T-helper 9 cell (primary cell): ENCODE measurements at regions not wholly inside any gene's neighbourhood (a gene's known extent, or its start where the extent isn't known, plus 50 kb on each side); places are given as distances from the start of the nearest gene placed in this dataset.

Experiments used
- DNase-seq: peaks from one replicate; pipeline ENCODE4 v3.0.0-alpha.2; 2020

DNA sequence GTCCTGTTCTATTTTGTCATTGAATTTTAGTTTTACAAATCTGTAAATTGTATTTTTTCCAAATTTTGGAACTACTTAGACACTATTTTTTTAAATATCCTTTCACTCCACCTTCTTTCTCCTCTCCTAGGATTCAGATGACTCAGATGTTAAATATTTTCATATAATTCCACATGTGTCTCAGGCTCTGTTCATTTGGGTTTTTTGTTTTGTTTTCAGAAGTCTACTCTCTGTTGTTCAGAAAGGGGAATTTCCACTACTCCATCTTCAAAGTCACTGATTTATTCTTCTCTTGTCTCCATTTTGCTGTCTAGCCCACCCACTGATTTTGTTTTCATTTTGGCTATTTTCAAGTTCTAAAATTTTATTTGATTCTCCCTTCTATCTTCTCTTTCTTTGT lies 264.0 kb upstream of the SLIT2 start:
- DNase-seq = no peak

DNA sequence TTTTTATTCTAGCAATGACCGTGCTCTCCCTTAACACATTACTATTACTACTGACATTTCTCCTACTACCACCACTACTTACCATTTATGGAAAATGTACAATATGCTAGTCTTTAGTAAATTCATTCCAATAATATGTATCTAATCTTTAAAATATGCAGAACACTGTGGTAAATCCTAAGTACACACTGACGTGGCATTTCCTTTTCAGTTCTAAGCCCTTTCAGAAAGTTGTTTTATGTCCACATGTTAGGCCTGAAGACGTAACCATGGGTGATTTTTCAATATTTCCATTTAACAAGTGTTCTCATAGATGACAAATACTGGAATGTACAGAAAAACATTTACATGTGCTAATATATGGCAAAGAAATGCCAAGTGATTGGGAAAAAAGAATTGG lies 268.6 kb upstream of the SLIT2 start:
- no peak for DNase-seq

DNA sequence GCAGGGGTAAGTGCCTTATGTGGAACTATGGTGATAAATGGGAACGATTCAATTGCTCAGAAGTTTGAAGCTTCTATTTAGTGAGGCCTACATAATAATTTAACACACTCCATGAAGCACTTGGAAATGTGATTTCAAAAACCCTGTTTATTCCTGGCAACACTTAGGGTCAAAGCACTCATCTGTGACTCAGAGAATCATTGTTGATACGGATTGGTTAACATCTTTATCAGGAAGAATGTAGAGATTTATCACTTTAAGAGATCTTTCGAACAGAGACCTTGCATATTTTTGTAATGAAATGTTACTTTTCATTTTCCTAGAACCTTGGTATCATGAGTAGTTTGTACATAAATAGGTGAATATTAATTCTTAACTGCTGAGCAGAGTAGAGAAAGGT lies 269.1 kb upstream of the SLIT2 start:
- no peak for DNase-seq

DNA sequence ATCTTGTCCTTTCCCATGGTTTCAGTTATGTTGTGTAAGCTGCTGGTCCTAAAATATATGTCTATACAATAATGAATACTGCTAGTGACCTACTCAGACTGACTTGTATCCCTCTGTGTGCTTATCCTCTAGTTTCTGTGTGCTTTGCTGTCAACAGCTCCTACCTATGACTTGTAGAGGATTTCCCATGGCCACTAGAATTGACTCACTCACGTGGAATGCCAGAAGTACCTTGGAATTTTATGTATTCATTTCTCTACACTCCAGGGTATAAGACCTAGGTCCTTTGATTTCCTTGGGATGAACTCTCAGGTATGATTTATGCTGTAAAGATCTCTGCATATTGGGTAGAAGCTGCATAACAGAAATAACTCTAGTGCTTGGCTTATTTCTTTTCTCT lies 279.9 kb upstream of the SLIT2 start:
- no peak for DNase-seq

DNA sequence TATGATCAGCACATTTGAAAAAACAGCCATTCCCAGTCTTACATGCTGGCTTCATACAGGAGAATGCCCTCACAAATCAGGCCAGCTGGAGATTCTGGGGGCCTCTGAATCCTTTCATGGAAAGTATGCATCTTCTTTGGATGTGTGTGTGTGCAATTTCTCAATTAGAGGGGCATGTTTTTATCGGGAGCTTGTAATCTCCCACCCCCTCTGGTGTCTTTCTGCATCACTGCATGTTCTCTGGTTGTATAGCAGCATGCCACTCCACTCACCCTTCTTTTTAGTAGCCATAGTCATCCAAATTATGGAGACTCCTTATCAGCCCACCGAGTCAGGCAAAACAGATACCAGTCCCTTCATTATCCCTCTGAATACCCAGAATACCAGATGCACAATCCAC lies 282.2 kb upstream of the SLIT2 start:
- no peak for DNase-seq

DNA sequence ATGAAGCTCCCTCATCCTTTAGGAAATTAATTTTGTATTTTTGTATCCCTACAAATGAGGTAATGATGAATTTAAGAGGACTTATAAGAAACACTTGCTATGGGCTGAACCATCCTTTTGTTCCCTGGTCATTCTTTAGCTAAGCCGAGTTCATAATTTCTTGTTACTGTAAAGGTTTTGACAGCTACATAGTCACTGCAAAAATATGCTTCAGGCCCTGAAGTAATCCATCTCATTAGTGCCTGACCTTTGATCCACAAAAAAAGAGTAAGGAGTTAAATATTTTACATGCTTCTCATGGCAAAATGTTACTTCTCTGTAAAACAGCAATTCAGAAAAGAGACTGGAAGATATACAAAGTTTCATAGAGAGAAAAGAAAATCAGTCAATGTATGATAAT lies 290.6 kb upstream of the SLIT2 start:
- DNase-seq = no peak

DNA sequence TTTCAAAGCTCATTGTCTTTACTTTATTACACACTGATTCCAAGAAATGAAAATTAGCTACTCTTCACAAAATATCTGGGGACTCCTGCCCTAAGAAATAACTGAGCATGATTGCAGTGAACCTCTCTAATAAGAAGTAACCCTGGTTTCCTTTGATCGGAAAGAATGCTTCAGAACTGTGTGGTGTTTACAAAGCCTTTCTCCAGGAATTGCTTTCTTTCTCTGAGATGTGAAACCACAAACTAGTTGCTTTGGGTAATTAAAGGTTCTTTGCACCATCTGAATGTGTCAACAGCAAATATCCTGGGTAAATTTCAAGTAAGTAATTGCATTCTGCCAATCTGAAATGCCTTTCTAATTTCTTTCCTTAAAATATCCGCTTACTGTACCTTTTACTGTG lies 292.9 kb upstream of the SLIT2 start:
- DNase-seq = no peak

DNA sequence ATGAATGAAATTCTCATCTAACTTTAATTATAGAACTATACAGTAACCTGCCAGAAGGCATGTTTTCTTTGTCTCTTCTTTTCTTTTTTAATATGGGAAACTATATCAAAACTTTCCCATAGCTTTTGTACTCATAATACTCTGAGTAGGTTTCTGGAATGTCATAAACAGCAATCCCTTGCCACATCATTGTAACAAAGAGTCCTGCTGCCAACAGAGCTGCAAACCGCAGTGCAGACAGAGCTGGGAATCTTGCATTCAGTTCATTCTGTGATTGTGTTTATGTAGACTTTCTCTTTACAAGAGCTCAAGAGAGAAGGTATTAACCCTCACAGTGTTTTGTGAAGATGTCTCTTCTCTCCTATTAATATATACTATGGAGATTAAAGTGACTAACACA lies 304.4 kb upstream of the SLIT2 start:
- no peak for DNase-seq

DNA sequence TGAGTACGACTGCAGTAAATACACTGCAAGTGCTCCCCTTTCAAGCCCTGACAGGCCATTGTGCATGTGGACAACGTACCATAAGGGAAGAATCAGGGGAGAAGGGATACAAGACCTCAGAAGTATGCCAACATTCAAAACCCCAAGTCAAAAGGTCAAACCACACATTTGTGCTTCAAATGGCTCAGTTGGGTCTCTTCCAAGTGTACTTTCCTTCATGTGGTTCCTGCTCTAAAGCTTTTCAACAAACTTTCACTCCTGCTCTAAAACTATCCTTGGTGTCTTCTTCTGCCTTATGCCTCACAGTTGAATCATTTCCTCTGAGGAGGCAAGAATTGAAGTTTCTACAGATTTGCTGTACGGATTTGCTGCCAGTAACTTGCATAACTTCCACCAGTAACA lies 305.7 kb upstream of the SLIT2 start:
- DNase-seq = no peak

DNA sequence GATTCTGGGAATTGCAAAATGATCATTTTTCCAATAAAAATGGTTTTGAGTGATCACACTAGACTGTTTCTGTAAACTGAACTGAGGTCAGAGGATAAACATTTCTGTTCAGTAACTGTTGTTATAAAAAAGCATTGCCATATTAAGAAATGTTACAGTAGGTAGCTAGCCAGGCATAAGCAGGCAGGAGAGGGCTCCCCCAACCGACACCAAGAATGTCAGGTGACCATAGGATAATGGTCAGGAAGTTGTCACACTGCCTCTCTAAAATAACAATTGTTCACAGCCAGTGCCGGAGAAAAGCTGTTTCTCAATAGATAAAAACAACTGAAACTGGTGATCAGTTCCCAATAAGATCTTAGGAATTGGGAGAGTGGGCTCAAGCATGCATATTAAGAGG lies 306.2 kb upstream of the SLIT2 start:
- no peak for DNase-seq

DNA sequence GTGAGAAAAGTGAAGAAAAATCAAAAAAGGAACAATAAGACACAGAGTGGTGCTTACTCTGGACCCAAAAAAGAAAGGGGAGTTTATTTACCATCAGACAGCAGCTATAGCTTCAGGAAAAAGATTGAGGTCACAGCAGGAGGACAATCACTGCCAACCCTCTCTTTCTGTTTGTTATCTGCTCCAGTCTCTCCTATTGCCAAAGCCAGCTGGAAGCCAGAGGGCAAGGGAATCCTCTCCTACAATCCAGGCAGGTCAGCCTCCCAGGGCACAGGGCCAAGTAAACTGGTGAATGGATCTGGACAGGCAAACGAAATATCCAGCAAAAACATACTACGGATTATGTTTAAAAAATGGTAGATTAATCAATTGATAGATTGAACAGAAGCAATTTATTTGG lies 306.9 kb upstream of the SLIT2 start:
- DNase-seq = no peak

DNA sequence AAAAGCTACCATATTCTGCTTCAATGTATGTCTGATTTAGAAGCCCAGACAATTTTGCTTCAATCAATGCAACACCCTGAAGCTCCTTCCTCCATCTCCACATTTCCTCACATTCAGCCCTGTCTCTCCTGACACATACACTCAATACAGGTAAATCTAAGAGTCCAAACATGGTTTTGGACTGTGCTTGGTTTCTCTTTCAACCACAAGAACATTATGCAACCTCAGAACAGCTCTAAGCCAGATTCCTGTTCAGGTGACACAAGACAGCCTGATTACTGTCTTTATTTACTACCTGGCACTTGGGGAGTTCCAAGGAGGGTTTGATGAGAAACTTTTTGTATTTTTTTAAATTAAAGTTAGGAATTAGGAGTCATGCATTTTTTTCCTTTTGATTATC lies 307.5 kb upstream of the SLIT2 start:
- DNase-seq = no peak

DNA sequence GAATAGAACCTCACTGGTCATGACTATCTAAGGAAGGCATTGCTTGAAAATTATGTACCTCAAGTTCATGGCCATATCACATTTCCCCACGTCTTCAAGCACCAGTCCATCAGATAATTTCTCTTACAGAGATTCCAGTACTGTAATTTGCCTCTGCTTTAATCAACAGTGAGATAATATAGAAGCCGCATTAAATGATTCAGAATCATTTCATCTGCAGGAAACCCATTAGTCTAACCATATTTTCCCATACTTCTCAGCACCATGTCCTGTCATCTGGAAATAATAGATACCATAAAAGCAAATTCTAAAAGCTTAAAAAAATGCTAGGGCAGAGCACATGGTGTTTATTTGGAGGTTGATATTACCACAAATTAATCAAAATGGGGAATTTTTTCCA lies 310.3 kb upstream of the SLIT2 start:
- DNase-seq = no peak

DNA sequence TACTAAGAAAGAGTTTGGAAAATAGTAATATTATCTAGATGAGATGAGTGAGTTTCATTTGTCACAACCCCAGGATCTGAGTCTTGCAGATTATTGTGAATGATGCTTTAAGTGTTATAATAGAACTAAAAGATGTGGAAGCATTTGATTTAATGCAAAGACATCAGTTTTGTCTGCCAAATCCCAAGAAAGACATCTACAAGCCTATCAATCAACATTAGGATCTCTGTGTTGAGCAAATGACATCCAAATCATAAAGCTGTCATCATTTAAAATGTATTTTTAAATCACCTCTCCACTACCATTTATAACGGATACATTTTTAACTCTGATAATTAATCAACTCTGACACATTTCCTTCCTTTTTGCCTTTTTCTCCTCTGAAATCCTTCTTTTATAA lies 310.8 kb upstream of the SLIT2 start:
- DNase-seq = no peak

DNA sequence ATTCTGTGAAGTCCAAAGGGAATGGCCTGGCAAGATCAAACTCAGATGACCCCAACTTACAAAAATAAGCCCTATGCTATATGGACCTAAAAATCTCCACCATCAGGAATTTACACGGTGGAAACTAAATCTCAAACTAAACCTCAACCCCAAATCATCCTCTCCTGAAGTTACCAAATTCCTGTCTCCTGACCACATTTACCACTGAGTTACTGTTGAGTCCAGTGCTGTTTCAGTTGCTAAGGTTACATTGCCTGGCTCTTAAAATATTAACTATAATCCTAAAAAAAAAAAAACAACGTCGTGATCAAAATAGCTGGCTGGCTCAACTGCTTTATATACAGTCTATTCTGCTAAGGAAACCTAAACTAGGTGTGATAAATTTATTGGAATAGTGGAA lies 315.2 kb upstream of the SLIT2 start:
- no peak for DNase-seq

DNA sequence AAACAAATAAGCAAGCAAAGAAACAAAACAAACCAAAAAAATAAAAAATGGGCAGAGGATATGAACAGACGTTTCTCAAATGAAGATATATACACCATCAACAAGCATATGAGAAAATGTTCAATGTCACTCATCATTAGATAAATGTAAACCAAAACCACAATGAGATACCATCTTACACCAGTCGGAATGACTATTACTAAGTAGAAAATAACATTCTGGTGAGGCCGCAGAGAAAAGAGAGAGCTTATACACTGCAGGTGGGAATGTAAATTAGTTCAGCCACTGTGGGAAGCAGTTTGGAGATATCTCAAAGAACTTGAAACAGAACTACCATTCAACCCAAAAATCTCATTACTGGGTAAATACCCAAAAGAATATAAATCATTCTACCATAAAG lies 321.0 kb upstream of the SLIT2 start:
- no peak for DNase-seq

DNA sequence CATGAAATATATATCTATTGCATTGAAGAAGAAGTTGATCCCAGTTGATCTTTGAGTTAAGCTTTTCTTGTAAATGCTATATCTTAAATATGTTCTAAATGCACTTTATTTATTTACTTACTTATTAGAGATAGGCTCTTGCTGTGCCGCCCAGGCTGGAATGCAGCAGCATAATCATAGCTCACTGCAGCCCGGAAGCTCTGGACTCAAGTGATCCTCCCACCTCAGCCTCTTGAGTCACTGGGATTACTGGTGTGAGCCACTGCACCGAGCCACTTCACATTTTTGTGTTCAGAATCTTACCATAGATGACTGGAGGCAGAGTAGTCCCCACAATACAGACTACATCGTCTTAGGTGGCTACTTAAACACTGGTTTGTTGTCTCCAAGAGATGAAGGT lies 324.3 kb upstream of the SLIT2 start:
- no peak for DNase-seq

DNA sequence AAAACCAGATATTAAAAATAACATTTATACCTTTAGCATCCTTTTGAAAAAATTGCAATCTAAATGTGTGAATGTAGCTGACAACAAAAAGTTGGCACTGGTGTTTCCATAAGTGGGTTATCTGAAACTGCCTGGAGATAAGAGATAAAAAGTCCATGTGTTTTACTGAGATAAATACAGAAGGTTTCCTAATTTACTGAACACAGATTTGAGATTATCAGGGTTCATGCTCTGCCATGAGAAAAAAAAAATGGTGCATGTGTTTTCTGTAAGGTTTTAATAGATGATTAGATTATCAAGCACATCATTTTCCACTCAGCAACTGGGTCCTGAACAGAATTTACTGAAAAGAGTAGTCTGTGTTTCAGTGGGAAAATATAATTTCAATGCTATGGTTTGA lies 326.2 kb upstream of the SLIT2 start:
- no peak for DNase-seq

DNA sequence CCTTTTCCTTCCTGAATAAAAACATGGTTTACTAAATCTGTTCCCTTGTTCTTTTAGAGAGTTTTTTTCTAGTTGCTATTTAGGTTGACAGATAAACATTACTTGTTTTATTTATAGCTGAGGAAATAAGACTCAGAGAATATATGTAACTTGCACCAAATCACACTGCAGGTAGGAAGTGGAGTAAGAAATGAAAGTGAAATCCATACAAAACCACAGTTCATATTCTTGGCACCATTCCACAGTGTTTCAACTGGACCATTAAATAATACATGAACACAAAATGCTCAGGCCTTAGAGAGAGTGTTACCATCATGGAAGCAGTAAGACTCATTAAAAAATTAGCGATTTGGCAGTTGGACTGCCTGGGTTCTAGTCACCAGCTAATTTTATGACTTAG lies 326.9 kb upstream of the SLIT2 start:
- DNase-seq = no peak

DNA sequence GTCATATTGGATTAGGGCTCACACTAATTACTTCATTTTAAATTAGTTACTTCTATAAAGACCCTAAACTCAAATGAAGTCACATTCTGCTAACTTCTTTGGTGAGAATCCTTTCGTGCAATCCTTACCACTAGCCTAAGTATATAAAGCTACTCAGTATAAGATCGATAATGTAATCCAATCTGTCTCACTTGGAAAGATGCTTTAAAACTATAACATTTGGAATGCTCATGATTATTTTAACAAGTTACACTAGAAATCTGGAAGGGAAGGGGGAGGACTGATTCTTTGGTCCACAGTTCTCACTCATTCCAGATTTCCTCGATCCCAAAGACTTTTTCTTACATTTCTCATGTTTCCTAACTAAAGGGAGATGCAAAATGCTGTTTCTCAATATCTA lies 336.4 kb upstream of the SLIT2 start:
- no peak for DNase-seq

DNA sequence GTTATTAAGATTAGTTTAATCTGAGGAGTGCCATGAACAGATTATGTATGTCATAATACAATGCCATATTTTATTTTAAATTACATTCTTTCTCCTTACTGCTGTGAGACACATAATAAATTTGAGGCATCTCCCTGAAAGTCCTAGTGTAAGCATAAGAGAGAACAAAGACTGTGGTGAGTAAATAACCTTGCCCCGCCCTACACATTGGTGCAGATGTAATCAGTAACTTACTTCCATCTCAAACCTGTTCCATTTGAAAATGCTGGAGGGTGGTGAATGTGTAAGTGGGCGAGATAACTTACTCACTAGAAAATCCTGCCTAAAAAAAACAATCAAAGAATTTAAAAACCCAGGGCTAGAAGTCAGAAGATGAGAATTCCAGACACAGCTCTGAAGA lies 338.1 kb upstream of the SLIT2 start:
- DNase-seq = no peak

DNA sequence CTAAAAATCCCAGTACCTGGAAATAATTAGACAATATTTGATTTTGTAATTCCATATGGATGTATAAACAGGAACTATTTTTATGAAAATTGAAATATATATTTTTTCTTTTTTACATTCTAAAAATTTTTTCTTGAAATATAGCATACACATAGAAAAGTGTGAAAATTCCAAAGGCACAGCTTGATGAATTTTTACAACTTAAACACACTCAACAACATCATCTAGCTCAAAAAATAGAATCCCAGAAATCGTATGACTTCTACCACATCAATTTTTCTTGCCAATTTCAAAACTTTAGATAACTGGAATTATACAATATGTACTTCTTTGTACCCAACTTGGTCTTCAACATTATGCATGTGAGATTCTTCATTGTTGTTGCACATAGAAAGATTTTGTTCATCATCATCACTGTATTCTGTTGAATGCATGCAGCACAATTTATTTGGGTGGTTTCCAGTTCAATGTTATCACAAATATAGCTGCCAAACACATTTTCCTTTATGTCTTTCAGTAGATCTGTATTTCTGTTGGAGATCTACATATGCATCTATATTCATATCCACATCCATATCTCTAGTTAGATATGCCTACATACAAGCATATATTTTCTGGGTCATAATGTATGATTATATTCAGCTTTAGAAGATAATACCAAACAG lies 340.7 kb upstream of the SLIT2 start:
- DNase-seq = no peak

DNA sequence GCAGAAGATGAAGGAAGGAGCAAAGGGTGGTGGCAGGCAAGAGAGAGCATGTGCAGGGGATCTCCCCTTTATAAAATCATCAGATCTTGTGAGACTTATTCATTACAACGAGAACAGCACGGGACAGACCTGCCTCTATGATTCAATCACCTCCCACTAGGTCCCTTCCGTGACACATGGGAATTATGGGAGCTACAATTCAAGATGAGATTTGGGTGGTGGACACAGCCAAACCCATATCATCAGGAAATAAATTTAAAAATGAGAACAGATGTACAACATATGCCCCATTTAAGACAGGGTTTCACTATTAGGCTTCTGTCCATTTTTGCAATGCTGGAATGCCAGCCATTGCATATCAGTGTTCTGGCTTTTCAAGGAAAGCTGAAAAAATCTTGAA lies 346.7 kb upstream of the SLIT2 start:
- DNase-seq = no peak

DNA sequence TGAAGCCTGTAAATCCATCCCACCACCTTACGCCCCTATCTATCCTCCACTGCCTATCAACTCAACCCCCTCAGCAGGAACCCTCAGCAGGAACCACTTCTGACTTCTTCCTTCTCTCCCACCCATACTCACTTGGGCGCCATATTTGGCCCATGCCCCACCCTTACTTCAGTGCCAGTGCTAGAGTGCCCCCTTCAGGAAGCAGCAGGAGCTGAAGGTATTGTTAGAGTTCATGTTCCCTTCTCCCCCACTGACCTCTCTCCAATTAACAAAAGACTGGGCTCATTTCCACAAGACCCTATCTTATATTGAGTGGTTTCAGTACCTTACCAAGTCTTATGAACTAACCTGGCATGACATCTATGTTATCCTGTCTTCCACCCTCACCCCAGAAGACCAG lies 363.1 kb upstream of the SLIT2 start:
- DNase-seq = no peak

DNA sequence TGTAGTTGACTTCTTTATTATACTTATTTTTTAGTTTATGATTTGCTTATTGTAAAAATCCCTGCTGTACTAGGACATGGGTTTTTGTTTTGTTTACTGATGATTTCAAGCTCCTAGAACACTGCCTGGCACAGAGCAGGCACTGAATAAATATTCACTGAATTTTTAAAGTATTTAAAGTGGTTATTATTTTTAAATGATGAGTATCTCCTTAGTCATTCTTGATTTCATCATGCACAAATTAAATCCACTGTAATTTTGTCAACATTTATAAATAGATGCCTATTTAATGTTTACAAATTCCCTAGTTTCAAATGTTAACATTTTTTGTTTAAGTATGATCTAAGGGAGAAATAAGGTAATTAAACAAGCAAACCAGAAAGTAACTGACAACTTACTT lies 367.9 kb upstream of the SLIT2 start:
- DNase-seq = no peak

DNA sequence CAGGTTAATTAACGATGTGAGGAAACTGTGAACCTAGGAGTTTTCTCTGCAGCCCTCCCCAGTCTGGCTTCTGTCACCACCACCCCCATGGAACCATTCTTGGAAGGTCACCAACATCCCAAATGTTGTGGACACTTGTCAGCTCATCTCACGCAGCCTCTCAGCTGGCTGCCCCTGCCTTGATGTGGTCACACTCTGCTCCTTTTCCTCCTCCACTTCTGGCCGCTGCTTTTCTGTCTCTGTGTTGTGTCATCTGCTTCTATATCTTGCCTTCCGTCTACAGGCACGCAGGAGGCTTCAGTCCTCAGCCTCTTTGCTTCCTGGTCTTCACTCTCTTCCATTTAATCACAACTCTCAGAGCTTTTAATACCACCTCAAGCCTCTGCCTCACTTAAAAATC lies 371.5 kb upstream of the SLIT2 start:
- DNase-seq = no peak
